Mesothelial cell of epicardium (in vitro differentiated cells): ENCODE measurements at regions not wholly inside any gene's neighbourhood (a gene's known extent, or its start where the extent isn't known, plus 50 kb on each side); places are given as distances from the start of the nearest gene placed in this dataset.
"Not testable (repeated sequence)": the region's sequence is repeated elsewhere in the genome, so short reads cannot be mapped to it uniquely, and the experiment has no call there.

ENCODE experiments used
- DNase-seq, 2 experiments: peaks; one replicate each; pipeline ENCODE4 v3.0.0; 2021; ENCODE audit warnings: low spot score in 2 of 2; ENCODE audit not compliant: unreplicated experiment in 2 of 2
- H3K27ac Mint-ChIP-seq: 2 replicates; pipeline ENCODE4 v1.8.0; 2021; ENCODE audit warnings: mixed read lengths
- H3K27me3 Mint-ChIP-seq: 2 replicates; pipeline ENCODE4 v1.8.0; 2021; ENCODE audit warnings: low read depth, mixed read lengths
- H3K36me3 Mint-ChIP-seq: 2 replicates; pipeline ENCODE4 v1.8.0; 2021; ENCODE audit warnings: mixed read lengths
- H3K4me1 Mint-ChIP-seq: 2 replicates; pipeline ENCODE4 v1.8.0; 2021; ENCODE audit warnings: mixed read lengths
- H3K4me3 Mint-ChIP-seq: 2 replicates; pipeline ENCODE4 v1.8.0; 2021; ENCODE audit warnings: mild to moderate bottlenecking, moderate library complexity, mixed read lengths
- H3K9me3 Mint-ChIP-seq: 2 replicates; pipeline ENCODE4 v1.8.0; 2021; ENCODE audit warnings: mixed read lengths
- TF ChIP-seq, protein P1 (sequence below): fragments of 200-600 bp; sonication (generic); IDR thresholded peaks from one replicate; pipeline ENCODE4 v1.5.0; 2021; ENCODE audit warnings: antibody characterized with exemption; ENCODE audit not compliant: unreplicated experiment

DNA sequence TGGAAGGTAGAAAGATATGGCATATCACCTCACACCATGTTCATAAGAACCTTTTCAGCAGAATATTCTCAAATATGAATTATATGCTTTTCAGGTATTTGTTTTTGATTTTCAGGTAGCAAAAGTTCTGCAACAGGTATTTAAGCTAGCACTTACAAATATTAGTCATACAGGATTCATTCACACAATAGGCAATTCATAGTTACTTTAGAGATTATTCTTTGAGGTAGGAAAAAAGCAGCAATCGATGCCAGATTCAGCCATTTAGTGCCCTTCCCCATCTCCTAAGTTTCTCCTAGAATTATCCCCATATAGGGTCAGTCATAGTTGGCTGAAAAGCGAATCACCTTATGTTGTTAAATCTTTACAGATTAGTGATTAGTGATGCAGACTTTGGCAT lies 177.4 kb upstream of the MMADHC start:
- Mint-ChIP-seq H3K27ac (no peak overlapping the region), H3K36me3 (no peaks in the 10 kb centered on the region), H3K9me3 (no peaks in the 10 kb centered on the region), H3K4me1 (peaks cover 49% of the 10 kb centered on the region), H3K27me3 (no peaks in the 10 kb centered on the region), H3K4me3 (no peak overlapping the region)
- TF ChIP-seq, protein P1, sequence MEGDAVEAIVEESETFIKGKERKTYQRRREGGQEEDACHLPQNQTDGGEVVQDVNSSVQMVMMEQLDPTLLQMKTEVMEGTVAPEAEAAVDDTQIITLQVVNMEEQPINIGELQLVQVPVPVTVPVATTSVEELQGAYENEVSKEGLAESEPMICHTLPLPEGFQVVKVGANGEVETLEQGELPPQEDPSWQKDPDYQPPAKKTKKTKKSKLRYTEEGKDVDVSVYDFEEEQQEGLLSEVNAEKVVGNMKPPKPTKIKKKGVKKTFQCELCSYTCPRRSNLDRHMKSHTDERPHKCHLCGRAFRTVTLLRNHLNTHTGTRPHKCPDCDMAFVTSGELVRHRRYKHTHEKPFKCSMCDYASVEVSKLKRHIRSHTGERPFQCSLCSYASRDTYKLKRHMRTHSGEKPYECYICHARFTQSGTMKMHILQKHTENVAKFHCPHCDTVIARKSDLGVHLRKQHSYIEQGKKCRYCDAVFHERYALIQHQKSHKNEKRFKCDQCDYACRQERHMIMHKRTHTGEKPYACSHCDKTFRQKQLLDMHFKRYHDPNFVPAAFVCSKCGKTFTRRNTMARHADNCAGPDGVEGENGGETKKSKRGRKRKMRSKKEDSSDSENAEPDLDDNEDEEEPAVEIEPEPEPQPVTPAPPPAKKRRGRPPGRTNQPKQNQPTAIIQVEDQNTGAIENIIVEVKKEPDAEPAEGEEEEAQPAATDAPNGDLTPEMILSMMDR: no peak
- no peak for DNase-seq

DNA sequence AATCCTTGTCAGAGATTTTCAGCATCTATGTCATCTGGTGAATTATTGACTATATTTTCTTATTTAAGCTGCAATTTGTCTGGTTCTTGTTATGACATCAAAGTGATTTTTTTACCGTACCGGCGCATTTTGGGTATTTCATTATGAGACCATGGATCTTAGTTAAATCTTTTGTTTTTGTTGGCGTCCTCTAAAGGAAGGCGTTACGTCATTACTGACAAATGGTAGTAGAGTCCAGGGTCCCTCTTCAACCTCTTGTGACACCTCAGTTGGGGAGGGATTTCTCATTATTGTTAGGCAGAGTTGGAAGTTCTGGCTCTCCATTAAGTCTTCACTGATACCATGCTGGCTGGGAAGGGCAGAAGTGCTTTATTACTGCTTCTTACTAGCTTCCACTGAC lies 175.8 kb upstream of the MMADHC start:
- Mint-ChIP-seq H3K9me3 (peaks cover 10% of the 10 kb centered on the region), H3K27ac (peak overlapping the region; percentile 55), H3K27me3 (no peaks in the 10 kb centered on the region), H3K4me3 (no peak overlapping the region), H3K4me1 (peaks cover 33% of the 10 kb centered on the region), H3K36me3 (no peaks in the 10 kb centered on the region)
- TF ChIP-seq, protein P1: no peak
- DNase-seq: no peak

DNA sequence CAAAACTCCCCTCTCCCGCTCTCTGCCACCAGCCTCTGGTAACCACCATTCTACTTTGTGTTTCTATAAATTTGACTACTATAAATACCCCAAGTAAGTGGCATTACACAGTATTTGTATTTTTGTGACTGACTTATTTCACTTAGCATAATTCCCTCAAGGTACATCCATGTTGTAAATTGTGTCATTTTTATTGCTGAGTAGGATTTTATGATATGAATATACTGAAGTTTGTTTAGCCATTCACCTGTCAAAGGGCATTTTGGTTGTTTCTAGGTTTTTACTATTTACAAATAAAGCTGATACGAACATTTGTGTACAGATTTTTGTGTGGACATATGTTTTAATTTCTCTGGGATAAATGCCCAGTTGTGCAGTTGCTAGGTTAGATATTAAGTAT lies 174.0 kb upstream of the MMADHC start:
- no peak overlapping the region for H3K27ac Mint-ChIP-seq
- H3K4me3 Mint-ChIP-seq: no peak overlapping the region
- TF ChIP-seq, protein P1: no peak
- H3K36me3 Mint-ChIP-seq: no peaks in the 10 kb centered on the region
- H3K27me3 Mint-ChIP-seq: no peaks in the 10 kb centered on the region
- H3K4me1 Mint-ChIP-seq: peaks cover 17% of the 10 kb centered on the region
- peaks cover 14% of the 10 kb centered on the region for H3K9me3 Mint-ChIP-seq
- no peak for DNase-seq

DNA sequence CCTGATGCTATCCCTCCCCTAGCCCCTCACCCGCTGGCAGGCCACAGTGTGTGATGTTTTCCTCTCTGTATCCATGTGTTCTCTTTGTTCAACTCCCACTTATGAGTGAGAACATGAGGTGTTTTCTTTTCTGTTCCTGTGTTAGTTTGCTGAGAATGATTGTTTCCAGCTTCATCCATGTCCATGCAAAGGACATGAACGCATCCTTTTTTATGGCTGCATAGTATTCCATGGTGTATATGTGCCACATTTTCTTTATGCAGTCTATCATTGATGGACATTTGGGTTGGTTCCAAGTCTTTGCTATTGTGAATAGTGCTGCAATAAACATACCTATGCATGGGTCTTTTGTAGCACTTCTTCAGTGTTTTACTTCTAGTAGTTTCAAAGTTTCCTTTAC lies 171.8 kb upstream of the MMADHC start:
- H3K9me3 Mint-ChIP-seq: peaks cover 29% of the 10 kb centered on the region
- H3K4me3 Mint-ChIP-seq, H3K4me1 Mint-ChIP-seq: not testable (repeated sequence)

DNA sequence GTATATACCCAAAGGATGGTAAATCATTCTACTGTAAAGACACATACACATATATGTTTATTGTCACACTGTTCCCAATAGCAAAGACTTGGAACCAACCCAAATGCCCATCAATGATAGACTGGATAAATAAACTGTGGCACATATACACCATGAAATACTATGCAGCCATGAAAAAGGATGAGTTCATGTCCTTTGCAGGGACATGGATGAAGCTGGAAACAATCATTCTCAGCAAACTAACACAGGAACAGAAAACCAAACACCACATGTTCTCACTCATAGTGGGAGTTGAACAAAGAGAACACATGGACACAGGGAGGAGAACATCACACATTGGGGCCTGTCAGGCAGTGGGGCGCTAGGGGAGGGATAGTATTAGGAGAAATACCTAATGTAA lies 167.1 kb upstream of the MMADHC start:
- Mint-ChIP-seq H3K36me3 (peaks cover 16% of the 10 kb centered on the region), H3K9me3 (peaks cover 34% of the 10 kb centered on the region)
- H3K27me3 Mint-ChIP-seq, H3K4me3 Mint-ChIP-seq, H3K27ac Mint-ChIP-seq, H3K4me1 Mint-ChIP-seq, DNase-seq: not testable (repeated sequence)

More for the DNA sequence above, 171.8 kb upstream of the MMADHC start:
- DNase-seq, H3K27me3 Mint-ChIP-seq, H3K27ac Mint-ChIP-seq, H3K36me3 Mint-ChIP-seq: not testable (repeated sequence)

DNA sequence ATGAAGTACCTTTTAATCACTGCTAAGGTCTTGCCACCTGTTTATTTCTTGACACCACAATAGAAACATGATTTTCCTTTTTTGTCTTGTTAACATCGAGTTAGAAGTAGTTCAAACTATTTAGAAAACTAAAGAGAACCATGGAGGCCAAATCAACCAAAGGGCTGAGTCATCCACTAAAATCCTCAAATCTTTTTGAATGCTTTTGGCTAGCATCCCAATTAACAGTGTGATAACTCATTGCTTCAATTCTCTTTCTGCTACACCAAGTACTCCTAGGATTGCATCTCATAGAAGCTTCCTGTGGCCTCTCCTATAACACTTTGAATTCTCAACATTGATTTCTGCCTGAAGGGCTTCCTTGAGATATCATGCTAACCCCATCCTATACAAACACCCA lies 159.9 kb upstream of the MMADHC start:
- Mint-ChIP-seq H3K4me1 (peaks cover 29% of the 10 kb centered on the region), H3K27me3 (no peaks in the 10 kb centered on the region), H3K27ac (no peak overlapping the region), H3K36me3 (no peaks in the 10 kb centered on the region), H3K9me3 (peaks cover 5% of the 10 kb centered on the region), H3K4me3 (no peak overlapping the region)
- DNase-seq: no peak
- TF ChIP-seq, protein P1: no peak
